Adipocyte (in vitro differentiated cells): ENCODE measurements at regions not wholly inside any gene's neighbourhood (a gene's known extent, or its start where the extent isn't known, plus 50 kb on each side); places are given as distances from the start of the nearest gene placed in this dataset.

Experiments used
- DNase-seq: peaks from one replicate; pipeline ENCODE4 v3.0.0-alpha.2; 2015; ENCODE audit warnings: low read depth
- H3K27me3 ChIP-seq: replicated peaks from 2 replicates; pipeline ENCODE4 v1.7.0; 2013; ENCODE audit warnings: mild to moderate bottlenecking, low read length, moderate library complexity; ENCODE audit not compliant: control insufficient read depth, insufficient read depth
- H3K36me3 ChIP-seq: 2 replicates; pipeline ENCODE4 v1.7.0; 2013; ENCODE audit warnings: low read length, mild to moderate bottlenecking, moderate library complexity; ENCODE audit not compliant: control insufficient read depth, insufficient read depth, severe bottlenecking
- H3K4me1 ChIP-seq: 2 replicates; pipeline ENCODE4 v1.7.0; 2013; ENCODE audit warnings: mild to moderate bottlenecking, low read length, moderate library complexity; ENCODE audit not compliant: control insufficient read depth, insufficient read depth
- H3K4me3 ChIP-seq: 2 replicates; pipeline ENCODE4 v1.7.0; 2013; ENCODE audit warnings: mild to moderate bottlenecking, low read length, moderate library complexity
- H3K9ac ChIP-seq: 2 replicates; pipeline ENCODE4 v1.7.0; 2013; ENCODE audit warnings: mild to moderate bottlenecking, low read length, moderate library complexity
- H3K9me3 ChIP-seq: 2 replicates; pipeline ENCODE4 v1.7.0; 2013; ENCODE audit warnings: mild to moderate bottlenecking, low read length, moderate library complexity; ENCODE audit not compliant: control insufficient read depth

- H3K27me3 ChIP-seq: no peaks in the 10 kb centered on the region
- peaks cover 9% of the 10 kb centered on the region for H3K4me1 ChIP-seq
- no peaks in the 10 kb centered on the region for H3K9me3 ChIP-seq
- H3K4me3 ChIP-seq: no peak overlapping the region
- H3K9ac ChIP-seq: no peak overlapping the region
- no peak for DNase-seq
- no peaks in the 10 kb centered on the region for H3K36me3 ChIP-seq
These were observed 60.3 kb upstream of the GADD45A start for GRCh38 chr1:67624680-67625079.

- H3K9ac ChIP-seq: no peak overlapping the region
- H3K9me3 ChIP-seq: no peaks in the 10 kb centered on the region
- H3K36me3 ChIP-seq: no peaks in the 10 kb centered on the region
- peaks cover 15% of the 10 kb centered on the region for H3K4me1 ChIP-seq
- peak; percentile 24 for DNase-seq
- no peaks in the 10 kb centered on the region for H3K27me3 ChIP-seq
- H3K4me3 ChIP-seq: no peak overlapping the region
These were observed 58.7 kb upstream of the GADD45A start for GRCh38 chr1:67626090-67626860.

GRCh38 chr1:67626861-67627235 lies 58.2 kb upstream of the GADD45A start:
- H3K4me3 ChIP-seq: no peak overlapping the region
- no peak for DNase-seq
- no peaks in the 10 kb centered on the region for H3K27me3 ChIP-seq
- no peaks in the 10 kb centered on the region for H3K9me3 ChIP-seq
- no peaks in the 10 kb centered on the region for H3K36me3 ChIP-seq
- H3K9ac ChIP-seq: no peak overlapping the region
- H3K4me1 ChIP-seq: peaks cover 15% of the 10 kb centered on the region

- no peak overlapping the region for H3K9ac ChIP-seq
- H3K9me3 ChIP-seq: no peaks in the 10 kb centered on the region
- H3K36me3 ChIP-seq: no peaks in the 10 kb centered on the region
- H3K4me3 ChIP-seq: no peak overlapping the region
- DNase-seq: no peak
- H3K4me1 ChIP-seq: peaks cover 15% of the 10 kb centered on the region
- no peaks in the 10 kb centered on the region for H3K27me3 ChIP-seq
These were observed 57.7 kb upstream of the GADD45A start for GRCh38 chr1:67627336-67627735.

- H3K4me3 ChIP-seq: no peak overlapping the region
- no peak overlapping the region for H3K9ac ChIP-seq
- H3K9me3 ChIP-seq: no peaks in the 10 kb centered on the region
- H3K36me3 ChIP-seq: no peaks in the 10 kb centered on the region
- no peaks in the 10 kb centered on the region for H3K27me3 ChIP-seq
- H3K4me1 ChIP-seq: peaks cover 15% of the 10 kb centered on the region
- no peak for DNase-seq
These were observed 57.1 kb upstream of the GADD45A start for GRCh38 chr1:67627906-67628305.

GRCh38 chr1:67629370-67630075 lies 55.5 kb upstream of the GADD45A start:
- Histone ChIP-seq H3K27me3 (no peaks in the 10 kb centered on the region), H3K4me1 (peaks cover 15% of the 10 kb centered on the region), H3K9ac (no peak overlapping the region), H3K4me3 (no peak overlapping the region), H3K36me3 (no peaks in the 10 kb centered on the region), H3K9me3 (no peaks in the 10 kb centered on the region)
- DNase-seq: peak; percentile 37

GRCh38 chr1:67630438-67631045 lies 54.5 kb upstream of the GADD45A start:
- H3K36me3 ChIP-seq: no peaks in the 10 kb centered on the region
- H3K9me3 ChIP-seq: no peaks in the 10 kb centered on the region
- DNase-seq: no peak
- H3K4me3 ChIP-seq: no peak overlapping the region
- peaks cover 15% of the 10 kb centered on the region for H3K4me1 ChIP-seq
- H3K27me3 ChIP-seq: no peaks in the 10 kb centered on the region
- H3K9ac ChIP-seq: no peak overlapping the region

- no peaks in the 10 kb centered on the region for H3K9me3 ChIP-seq
- no peaks in the 10 kb centered on the region for H3K27me3 ChIP-seq
- H3K4me3 ChIP-seq: no peak overlapping the region
- no peak overlapping the region for H3K9ac ChIP-seq
- H3K4me1 ChIP-seq: peaks cover 15% of the 10 kb centered on the region
- H3K36me3 ChIP-seq: no peaks in the 10 kb centered on the region
- no peak for DNase-seq
These were observed 52.6 kb upstream of the GADD45A start for GRCh38 chr1:67632356-67632755.

GRCh38 chr1:67632811-67633655 lies 52.0 kb upstream of the GADD45A start:
- H3K4me1 ChIP-seq: peaks cover 15% of the 10 kb centered on the region
- H3K9me3 ChIP-seq: no peaks in the 10 kb centered on the region
- H3K27me3 ChIP-seq: no peaks in the 10 kb centered on the region
- DNase-seq: no peak
- no peak overlapping the region for H3K4me3 ChIP-seq
- H3K36me3 ChIP-seq: no peaks in the 10 kb centered on the region
- no peak overlapping the region for H3K9ac ChIP-seq

- Histone ChIP-seq H3K9ac (no peak overlapping the region), H3K27me3 (no peaks in the 10 kb centered on the region), H3K9me3 (no peaks in the 10 kb centered on the region), H3K4me1 (peaks cover 8% of the 10 kb centered on the region), H3K36me3 (no peaks in the 10 kb centered on the region), H3K4me3 (no peak overlapping the region)
- no peak for DNase-seq
These were observed 50.5 kb upstream of the GADD45A start for GRCh38 chr1:67634396-67634935.
